H1 (cell line): ENCODE measurements at regions not wholly inside any gene's neighbourhood (a gene's known extent, or its start where the extent isn't known, plus 50 kb on each side); places are given as distances from the start of the nearest gene placed in this dataset.

Source experiments
- CTCF ChIA-PET: fragments of 300-600 bp; sonication (Branson Sonifier 250); formaldehyde crosslinking; loops from one replicate; lab custom pipeline; 2021; ENCODE audit not compliant: partially characterized antibody; lab: Charles Lee
- POLR2A ChIA-PET: fragments of 300-600 bp; sonication (Branson Sonifier 250); formaldehyde crosslinking; loops from one replicate; lab custom pipeline; 2021; ENCODE audit warnings: inconsistent platforms; ENCODE audit not compliant: partially characterized antibody; lab: Charles Lee
- DNase-seq, 2 experiments: peaks; one replicate each; pipeline versions ENCODE4 v3.0.0 to v3.0.0-alpha.2; 2010 to 2022; ENCODE audit warnings: low spot score in 2 of 2, low read depth in 1 of 2, mixed read lengths in 1 of 2
- FAIRE-seq: peaks from 2 replicates; lab custom pipeline; 2011; peaks lifted over from hg19 to GRCh38; lab: Jason Lieb, UNC
- H2AFZ ChIP-seq: 2 replicates; pipeline ENCODE4 v1.8.1; 2012; ENCODE audit warnings: low read length, inconsistent platforms
- H2AK5ac ChIP-seq: 2 replicates; pipeline ENCODE4 v1.6.1; 2013; ENCODE audit warnings: low read depth, low read length
- H2BK120ac ChIP-seq: replicated peaks from 2 replicates; pipeline ENCODE3; 2013; ENCODE audit warnings: low read depth, low read length, inconsistent platforms
- H2BK12ac ChIP-seq: 2 replicates; pipeline ENCODE4 v1.6.1; 2013; ENCODE audit warnings: low read depth, low read length
- H2BK15ac ChIP-seq: 2 replicates; pipeline ENCODE4 v1.6.1; 2013; ENCODE audit warnings: low read length
- H2BK20ac ChIP-seq: 2 replicates; pipeline ENCODE4 v1.6.1; 2013; ENCODE audit warnings: low read length
- H2BK5ac ChIP-seq: 2 replicates; pipeline ENCODE4 v1.6.1; 2013; ENCODE audit warnings: low read depth, low read length
- H3K14ac ChIP-seq: 2 replicates; pipeline ENCODE4 v1.6.1; 2013; ENCODE audit warnings: inconsistent platforms; ENCODE audit not compliant: insufficient read length
- H3K18ac ChIP-seq: 2 replicates; pipeline ENCODE4 v1.6.1; 2013; ENCODE audit warnings: low read length; ENCODE audit errors: extremely low read depth
- H3K23ac ChIP-seq: 2 replicates; pipeline ENCODE4 v1.6.1; 2013; ENCODE audit warnings: inconsistent platforms; ENCODE audit not compliant: insufficient read length
- H3K23me2 ChIP-seq: 2 replicates; pipeline ENCODE4 v1.6.1; 2013; ENCODE audit warnings: low read depth, low read length
- H3K27ac ChIP-seq: 2 replicates; pipeline ENCODE4 v1.6.1; 2011; ENCODE audit warnings: low read depth, low read length, inconsistent platforms
- H3K27me3 ChIP-seq, 4 experiments: replicated peaks in 1 of 4; 1 replicate in 1 of 4; 2 replicates in 3 of 4; pipeline versions ENCODE4 v1.6.1 to v1.8.1; 2011 to 2013; ENCODE audit warnings: low read length in 3 of 4, mild to moderate bottlenecking in 3 of 4, inconsistent platforms in 2 of 4, mixed read lengths in 2 of 4, moderate library complexity in 1 of 4; ENCODE audit not compliant: control insufficient read depth in 3 of 4, insufficient read depth in 3 of 4; ENCODE audit errors: extremely low read depth in 1 of 4
- H3K36me3 ChIP-seq, 4 experiments: 2 replicates each; pipeline versions ENCODE4 v1.6.1 to v1.8.1; 2011 to 2013; ENCODE audit warnings: mild to moderate bottlenecking in 4 of 4, low read length in 3 of 4, moderate library complexity in 2 of 4, control low read depth in 1 of 4, inconsistent platforms in 1 of 4; ENCODE audit not compliant: insufficient read depth in 4 of 4, control insufficient read depth in 2 of 4
- H3K4ac ChIP-seq: replicated peaks from 2 replicates; pipeline ENCODE3; 2013; ENCODE audit warnings: low read length, low read depth, mixed read lengths, inconsistent platforms; ENCODE audit not compliant: insufficient read length
- H3K4me1 ChIP-seq, 4 experiments: replicated peaks in 1 of 4; 1 replicate in 1 of 4; 2 replicates in 3 of 4; pipeline versions ENCODE4 v1.6.1 to v1.8.1; 2011 to 2013; ENCODE audit warnings: low read length in 3 of 4, inconsistent platforms in 2 of 4, mixed read lengths in 1 of 4; ENCODE audit not compliant: insufficient read depth in 4 of 4, control insufficient read depth in 3 of 4
- H3K4me2 ChIP-seq, 2 experiments: 2 replicates each; pipeline versions ENCODE4 v1.6.1 to v1.8.1; 2011 to 2013; ENCODE audit warnings: low read depth in 2 of 2, low read length in 2 of 2, control low read depth in 1 of 2, inconsistent platforms in 1 of 2, mild to moderate bottlenecking in 1 of 2; ENCODE audit not compliant: insufficient read depth in 1 of 2
- H3K4me3 ChIP-seq, 4 experiments: fragments of 200-600, 300-600 bp in 1 of 4; sonication (generic), shearing (Covaris generic), sonication (Bioruptor Twin) in 1 of 4; 2 replicates each; pipeline versions ENCODE4 v1.5.1 to v1.8.1; 2011 to 2016; ENCODE audit warnings: low read length in 4 of 4, low read depth in 3 of 4, control low read depth in 2 of 4, inconsistent platforms in 2 of 4, mild to moderate bottlenecking in 2 of 4, mixed read lengths in 1 of 4, moderate library complexity in 1 of 4; ENCODE audit not compliant: insufficient read depth in 2 of 4; ENCODE audit errors: extremely low read depth in 1 of 4
- H3K56ac ChIP-seq: replicated peaks from 2 replicates; pipeline ENCODE3; 2013; ENCODE audit warnings: low read depth, mild to moderate bottlenecking, mixed read lengths, low read length, inconsistent platforms; ENCODE audit not compliant: insufficient read length
- H3K79me1 ChIP-seq: 2 replicates; pipeline ENCODE4 v1.6.1; 2013; ENCODE audit warnings: low read depth, low read length, control low read depth
- H3K79me2 ChIP-seq, 2 experiments: 2 replicates each; pipeline versions ENCODE4 v1.6.1 to v1.8.1; 2012 to 2013; ENCODE audit warnings: low read length in 2 of 2, mild to moderate bottlenecking in 2 of 2, inconsistent platforms in 1 of 2; ENCODE audit not compliant: insufficient read depth in 2 of 2, control insufficient read depth in 1 of 2
- H3K9ac ChIP-seq, 4 experiments: replicated peaks in 1 of 4; 1 replicate in 1 of 4; 2 replicates in 3 of 4; pipeline versions ENCODE4 v1.6.1 to v1.8.1; 2011 to 2013; ENCODE audit warnings: low read depth in 3 of 4, low read length in 3 of 4, control low read depth in 2 of 4, mild to moderate bottlenecking in 2 of 4, moderate library complexity in 2 of 4, inconsistent platforms in 1 of 4; ENCODE audit errors: extremely low read depth in 1 of 4
- H3K9me3 ChIP-seq, 2 experiments: 2 replicates each; pipeline versions ENCODE4 v1.6.1 to v1.8.1; 2012 to 2013; ENCODE audit warnings: mild to moderate bottlenecking in 2 of 2, moderate library complexity in 2 of 2, control low read depth in 1 of 2, inconsistent platforms in 1 of 2, low read depth in 1 of 2, low read length in 1 of 2, mixed read lengths in 1 of 2; ENCODE audit not compliant: insufficient read depth in 2 of 2
- H4K20me1 ChIP-seq, 2 experiments: replicated peaks in 1 of 2; 2 replicates each; pipeline versions ENCODE3 to v1.8.1; 2011 to 2013; ENCODE audit warnings: inconsistent platforms in 2 of 2, low read length in 2 of 2, mild to moderate bottlenecking in 1 of 2; ENCODE audit not compliant: insufficient read depth in 2 of 2, control insufficient read depth in 1 of 2
- H4K5ac ChIP-seq: 2 replicates; pipeline ENCODE4 v1.6.1; 2013; ENCODE audit warnings: low read length, low read depth, mixed read lengths, inconsistent platforms; ENCODE audit not compliant: insufficient read length
- H4K8ac ChIP-seq: 2 replicates; pipeline ENCODE4 v1.8.0; 2013; ENCODE audit warnings: mild to moderate bottlenecking, moderate library complexity, low read length, inconsistent platforms; ENCODE audit not compliant: insufficient read depth; ENCODE audit errors: extremely low read depth
- H4K91ac ChIP-seq: replicated peaks from 2 replicates; pipeline ENCODE3; 2013; ENCODE audit warnings: low read length, mixed read lengths, inconsistent platforms; ENCODE audit not compliant: insufficient read length
- BRCA1 ChIP-seq: IDR thresholded peaks from 2 replicates; pipeline ENCODE4 v1.6.1; 2012; ENCODE audit warnings: low read depth, low read length, improper control_type of control experiment
- CBX8 ChIP-seq: fragments of 300-800, 300-1000 bp; sonication (generic); IDR thresholded peaks from 2 replicates; pipeline ENCODE4 v1.7.1; 2016; ENCODE audit warnings: low read depth, low read length, borderline replicate concordance
- CEBPB ChIP-seq: IDR thresholded peaks from 2 replicates; pipeline ENCODE4 v1.6.1; 2012; ENCODE audit warnings: low read depth, low read length
- CTBP2 ChIP-seq: IDR thresholded peaks from 2 replicates; pipeline ENCODE4 v1.7.0; 2011; ENCODE audit warnings: borderline replicate concordance, mild to moderate bottlenecking, moderate library complexity, mixed read lengths, low read length; ENCODE audit not compliant: insufficient read depth, insufficient read length
- KDM1A ChIP-seq: fragments of 200-600, 300-600 bp; sonication (generic); IDR thresholded peaks from 2 replicates; pipeline ENCODE4 v1.7.1; 2016; ENCODE audit warnings: mild to moderate bottlenecking, low read length, borderline replicate concordance
- RNF2 ChIP-seq: fragments of 200-900, 300-1000 bp; sonication (generic); IDR thresholded peaks from 2 replicates; pipeline ENCODE4 v1.7.1; 2016; ENCODE audit warnings: borderline replicate concordance, low read depth, mild to moderate bottlenecking, antibody characterized with exemption, low read length; ENCODE audit not compliant: poor library complexity, severe bottlenecking; ENCODE audit errors: missing control alignments
- SIX5 ChIP-seq: IDR thresholded peaks from 2 replicates; pipeline ENCODE4 v1.6.1; 2011; ENCODE audit warnings: mild to moderate bottlenecking, low read depth, low read length
- SP1 ChIP-seq: IDR thresholded peaks from 2 replicates; pipeline ENCODE4 v1.6.1; 2011; ENCODE audit warnings: low read depth, low read length
- WGBS, 2 experiments: shearing (Covaris generic) in 1 of 2; methylation state at CpG; one replicate each; pipeline versions ENCODE4 v1.1.6 to v1.1.7; 2013 to 2015; ENCODE audit warnings: low lambda C conversion rate in 2 of 2, mixed read lengths in 2 of 2, inconsistent platforms in 1 of 2, low coverage in 1 of 2, missing lambda C conversion rate in 1 of 2; ENCODE audit not compliant: insufficient replicate concordance in 2 of 2, insufficient coverage in 1 of 2, insufficient read length in 1 of 2; ENCODE audit errors: extremely low coverage in 1 of 2, missing lambda C conversion rate in 1 of 2; 5-methylcytosine and 5-hydroxymethylcytosine counted together
- TF ChIP-seq, protein P1 (sequence below): IDR thresholded peaks from 2 replicates; pipeline ENCODE4 v1.6.1; 2012; ENCODE audit warnings: low read length, inconsistent platforms
- TF ChIP-seq, protein P2 (sequence below): IDR thresholded peaks from 2 replicates; pipeline ENCODE4 v1.6.1; 2012; ENCODE audit warnings: inconsistent platforms

DNA sequence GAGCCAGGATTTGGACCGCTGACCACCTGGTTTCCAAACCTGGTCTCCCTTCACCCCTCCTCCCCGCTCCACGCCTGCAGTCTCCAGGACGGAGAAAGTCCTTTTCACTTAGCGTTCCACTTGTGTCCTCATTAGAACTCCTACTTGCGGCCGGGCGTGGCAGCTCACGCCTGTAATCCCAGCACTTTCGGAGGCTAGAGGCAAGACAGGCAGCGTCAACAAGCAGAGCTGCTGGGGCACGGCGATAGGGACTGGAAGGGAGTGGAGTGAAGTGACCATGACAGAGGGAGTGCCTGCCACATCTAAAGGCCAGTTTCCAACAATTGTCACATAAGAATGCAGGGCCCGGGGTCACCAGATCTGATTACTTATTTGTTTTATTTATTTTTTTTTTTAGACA, 132.5 kb upstream of the NCOR2 start:
- H4K91ac ChIP-seq: no peak overlapping the region
- ChIA-PET POLR2A (no interaction called here), CTCF (interaction anchor here (0.6 to 2.6 kb wide), 6 partner anchors 8 to 664 kb away, joined by 3 to 11 read pairs (median 4); no protein-coding TSS in a partner anchor)
- no peak overlapping the region for H2AFZ ChIP-seq
- no peak overlapping the region for H3K4ac ChIP-seq
- no peak overlapping the region for H2BK20ac ChIP-seq
- no peaks in the 10 kb centered on the region for H3K27me3 ChIP-seq
- H3K27ac ChIP-seq: no peak overlapping the region
- H3K18ac ChIP-seq: no peak overlapping the region
- H3K79me1 ChIP-seq: no peaks in the 10 kb centered on the region
- no peak overlapping the region for H2BK15ac ChIP-seq
- no peaks in the 10 kb centered on the region for H3K9me3 ChIP-seq
- no peaks in the 10 kb centered on the region for H3K36me3 ChIP-seq
- H3K14ac ChIP-seq: no peak overlapping the region
- no peak overlapping the region for H2BK120ac ChIP-seq
- no peak overlapping the region for H3K23ac ChIP-seq
- 84% methylated on average over 14 of the region's 14 CpGs; no CpG with 5 or more reads in 1 of the 2 experiments for WGBS, 2 experiments
- H3K56ac ChIP-seq: no peak overlapping the region
- TF ChIP-seq CBX8: no peak
- TF ChIP-seq SIX5: no peak
- TF ChIP-seq RNF2: no peak
- no peak for TF ChIP-seq KDM1A
- no peak for TF ChIP-seq SP1
- no peak for TF ChIP-seq CTBP2
- TF ChIP-seq BRCA1: no peak
- TF ChIP-seq CEBPB: no peak
- TF ChIP-seq, protein P1, sequence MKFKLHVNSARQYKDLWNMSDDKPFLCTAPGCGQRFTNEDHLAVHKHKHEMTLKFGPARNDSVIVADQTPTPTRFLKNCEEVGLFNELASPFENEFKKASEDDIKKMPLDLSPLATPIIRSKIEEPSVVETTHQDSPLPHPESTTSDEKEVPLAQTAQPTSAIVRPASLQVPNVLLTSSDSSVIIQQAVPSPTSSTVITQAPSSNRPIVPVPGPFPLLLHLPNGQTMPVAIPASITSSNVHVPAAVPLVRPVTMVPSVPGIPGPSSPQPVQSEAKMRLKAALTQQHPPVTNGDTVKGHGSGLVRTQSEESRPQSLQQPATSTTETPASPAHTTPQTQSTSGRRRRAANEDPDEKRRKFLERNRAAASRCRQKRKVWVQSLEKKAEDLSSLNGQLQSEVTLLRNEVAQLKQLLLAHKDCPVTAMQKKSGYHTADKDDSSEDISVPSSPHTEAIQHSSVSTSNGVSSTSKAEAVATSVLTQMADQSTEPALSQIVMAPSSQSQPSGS: no peak
- TF ChIP-seq, protein P2, sequence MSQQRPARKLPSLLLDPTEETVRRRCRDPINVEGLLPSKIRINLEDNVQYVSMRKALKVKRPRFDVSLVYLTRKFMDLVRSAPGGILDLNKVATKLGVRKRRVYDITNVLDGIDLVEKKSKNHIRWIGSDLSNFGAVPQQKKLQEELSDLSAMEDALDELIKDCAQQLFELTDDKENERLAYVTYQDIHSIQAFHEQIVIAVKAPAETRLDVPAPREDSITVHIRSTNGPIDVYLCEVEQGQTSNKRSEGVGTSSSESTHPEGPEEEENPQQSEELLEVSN: no peak
- H2BK5ac ChIP-seq: no peak overlapping the region
- no peak for DNase-seq
- H3K23me2 ChIP-seq: no peaks in the 10 kb centered on the region
- H4K5ac ChIP-seq: no peak overlapping the region
- no peak overlapping the region for H4K8ac ChIP-seq
- no peaks in the 10 kb centered on the region for H4K20me1 ChIP-seq
- no peak overlapping the region for H3K9ac ChIP-seq
- 0 out of 2 replicates have a peak overlapping the region, but pooled peaks have one; percentile 60 for H2BK12ac ChIP-seq
- no peak overlapping the region for H2AK5ac ChIP-seq
- no peak overlapping the region for H3K4me3 ChIP-seq
- no peaks in the 10 kb centered on the region for H3K79me2 ChIP-seq
- no peak for FAIRE-seq
- H3K4me1 ChIP-seq: peaks cover 0 to 5% (median 1%) of the 10 kb centered on the region in 4 experiments; a peak in 3 of 7 replicates
- H3K4me2 ChIP-seq: no peak overlapping the region
